BJ (cell line): ENCODE measurements at regions not wholly inside any gene's neighbourhood (a gene's known extent, or its start where the extent isn't known, plus 50 kb on each side); places are given as distances from the start of the nearest gene placed in this dataset.

Experiments
- CTCF ChIA-PET: fragments of 350-600 bp; formaldehyde crosslinking; extraction: SDS; loops from one replicate; lab custom pipeline; 2021; ENCODE audit warnings: antibody characterized with exemption, inconsistent platforms; lab: Yijun Ruan, JAX
- POLR2A ChIA-PET: fragments of 300-600 bp; sonication (Branson Sonifier 250); formaldehyde crosslinking; extraction: SDS; loops from one replicate; lab custom pipeline; 2021; ENCODE audit warnings: antibody characterized with exemption; lab: Charles Lee
- DNase-seq: peaks from one replicate; pipeline ENCODE4 v3.0.0-alpha.2; 2011; ENCODE audit warnings: low read depth
- H3K27me3 ChIP-seq: 2 replicates; pipeline ENCODE4 v1.6.0; 2011; ENCODE audit warnings: low read length; ENCODE audit not compliant: control insufficient read depth, insufficient read depth
- H3K36me3 ChIP-seq: 2 replicates; pipeline ENCODE4 v1.5.1; 2011; ENCODE audit warnings: low read length; ENCODE audit not compliant: control insufficient read depth, insufficient read depth
- H3K4me3 ChIP-seq: 2 replicates; pipeline ENCODE4 v1.5.1; 2011; ENCODE audit warnings: low read depth, mild to moderate bottlenecking, control low read depth, low read length
- CTCF ChIP-seq: IDR thresholded peaks from 2 replicates; pipeline ENCODE4 v1.5.1; 2011; ENCODE audit warnings: low read depth, mild to moderate bottlenecking, control low read depth, inconsistent platforms, low read length, moderate library complexity; ENCODE audit not compliant: insufficient read depth

DNA sequence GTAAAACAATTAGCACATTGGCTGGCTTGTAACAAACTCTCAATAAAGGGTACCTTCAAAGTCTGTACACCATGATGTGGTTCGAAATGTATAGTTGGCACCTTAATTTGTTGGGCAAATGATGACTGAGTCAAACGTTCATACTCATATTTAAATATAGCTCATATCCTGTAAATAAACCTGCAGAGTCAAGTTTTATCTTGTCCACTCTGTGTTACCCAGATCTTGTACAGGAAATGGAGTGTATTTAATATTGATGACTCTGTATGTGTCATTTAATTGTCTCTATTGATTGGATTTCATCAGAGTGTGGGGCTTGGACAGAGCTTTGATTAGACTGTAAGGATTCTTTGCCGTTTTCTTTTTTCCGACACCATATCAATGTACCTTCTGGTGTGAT lies 805.6 kb upstream of the ZEB2 start:
- CTCF ChIA-PET: no interaction called here

DNA sequence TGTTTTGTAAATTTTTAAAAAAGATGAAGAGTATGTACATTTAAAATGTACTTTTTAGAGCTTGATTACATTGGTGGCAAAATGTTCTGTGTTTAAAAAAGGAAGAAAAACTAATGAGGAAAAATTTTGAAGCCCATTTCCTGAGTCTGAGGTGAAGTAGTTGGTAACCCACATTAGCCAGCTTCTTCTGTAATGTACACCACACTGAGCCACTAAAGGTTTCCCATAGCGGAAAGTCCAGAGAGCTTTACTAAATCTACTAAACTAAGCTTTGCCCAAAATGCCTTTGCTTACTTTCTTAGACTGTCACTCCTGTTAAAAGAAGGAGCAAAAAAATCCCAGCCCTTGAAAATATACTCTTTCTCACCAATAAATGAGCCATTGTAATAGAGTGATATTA lies 804.8 kb upstream of the ZEB2 start:
- CTCF ChIA-PET: no interaction called here
- no peaks in the 10 kb centered on the region for H3K27me3 ChIP-seq
- POLR2A ChIA-PET: no interaction called here
- no peak for DNase-seq
- no peaks in the 10 kb centered on the region for H3K36me3 ChIP-seq
- no peak for TF ChIP-seq CTCF
- H3K4me3 ChIP-seq: no peak overlapping the region

More for the DNA sequence above, 805.6 kb upstream of the ZEB2 start:
- no peak for DNase-seq
- H3K4me3 ChIP-seq: no peak overlapping the region
- no peaks in the 10 kb centered on the region for H3K36me3 ChIP-seq
- POLR2A ChIA-PET: no interaction called here
- H3K27me3 ChIP-seq: no peaks in the 10 kb centered on the region
- no peak for TF ChIP-seq CTCF

DNA sequence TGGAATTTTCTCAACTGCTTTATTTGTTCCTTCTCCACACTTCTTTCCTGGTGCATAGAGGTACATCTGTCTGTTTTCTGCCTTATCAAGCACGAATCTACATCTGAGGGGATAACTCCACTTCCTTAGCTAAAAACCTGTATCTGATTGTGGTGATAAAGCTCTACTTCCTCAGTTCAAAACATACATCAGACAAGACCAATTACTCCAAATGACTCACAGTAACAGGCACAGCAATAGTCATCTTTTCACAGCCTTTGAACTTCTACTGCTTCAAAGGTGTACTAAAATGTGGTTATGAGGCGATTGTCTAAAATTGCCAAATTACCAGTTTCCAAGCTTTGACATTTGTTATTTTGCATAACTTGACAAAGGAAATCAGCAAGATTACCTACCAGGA lies 803.6 kb upstream of the ZEB2 start:
- H3K27me3 ChIP-seq: no peaks in the 10 kb centered on the region
- no peak overlapping the region for H3K4me3 ChIP-seq
- no peaks in the 10 kb centered on the region for H3K36me3 ChIP-seq
- ChIA-PET POLR2A (no interaction called here), CTCF (no interaction called here)
- DNase-seq: peak; percentile 4
- no peak for TF ChIP-seq CTCF

GRCh38 chr2:145321344-145321743 lies 801.4 kb upstream of the ZEB2 start:
- TF ChIP-seq CTCF: no peak
- POLR2A ChIA-PET: no interaction called here
- CTCF ChIA-PET: no interaction called here
- no peak for DNase-seq
- Histone ChIP-seq H3K36me3 (no peaks in the 10 kb centered on the region), H3K27me3 (no peaks in the 10 kb centered on the region), H3K4me3 (no peak overlapping the region)

DNA sequence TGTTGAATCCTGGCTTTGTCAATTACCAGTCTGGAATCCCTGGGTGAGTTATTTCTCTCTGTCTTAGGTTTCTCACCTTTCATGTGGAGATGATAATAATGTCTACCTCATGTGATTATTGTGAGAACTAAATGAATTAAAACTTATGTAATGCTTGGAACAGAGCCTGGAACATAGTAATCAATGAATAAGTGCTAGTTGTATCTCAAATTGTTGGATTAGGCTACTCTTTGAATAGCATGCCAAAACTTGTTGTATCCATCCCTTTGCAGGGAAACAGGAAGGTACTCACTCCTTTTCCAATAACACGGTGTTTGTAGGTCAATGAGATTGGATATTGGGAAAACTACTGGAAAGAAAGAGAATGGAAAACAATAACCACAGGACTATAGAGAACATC lies 796.6 kb upstream of the ZEB2 start:
- ChIA-PET POLR2A (no interaction called here), CTCF (no interaction called here)
- H3K36me3 ChIP-seq: no peaks in the 10 kb centered on the region
- no peak for TF ChIP-seq CTCF
- no peak for DNase-seq
- H3K27me3 ChIP-seq: no peaks in the 10 kb centered on the region
- H3K4me3 ChIP-seq: no peak overlapping the region
